GM19467 (cell line): ENCODE measurements at regions not wholly inside any gene's neighbourhood (a gene's known extent, or its start where the extent isn't known, plus 50 kb on each side); places are given as distances from the start of the nearest gene placed in this dataset.
"Not testable (repeated sequence)": the region's sequence is repeated elsewhere in the genome, so short reads cannot be mapped to it uniquely, and the experiment has no call there.

ENCODE experiments used
- ATAC-seq: cut with Tn5 transposase; IDR thresholded peaks from one replicate; pipeline ENCODE4 v1.9.1; 2021; ENCODE audit warnings: mild to moderate bottlenecking, moderate library complexity; ENCODE audit not compliant: unreplicated experiment

DNA sequence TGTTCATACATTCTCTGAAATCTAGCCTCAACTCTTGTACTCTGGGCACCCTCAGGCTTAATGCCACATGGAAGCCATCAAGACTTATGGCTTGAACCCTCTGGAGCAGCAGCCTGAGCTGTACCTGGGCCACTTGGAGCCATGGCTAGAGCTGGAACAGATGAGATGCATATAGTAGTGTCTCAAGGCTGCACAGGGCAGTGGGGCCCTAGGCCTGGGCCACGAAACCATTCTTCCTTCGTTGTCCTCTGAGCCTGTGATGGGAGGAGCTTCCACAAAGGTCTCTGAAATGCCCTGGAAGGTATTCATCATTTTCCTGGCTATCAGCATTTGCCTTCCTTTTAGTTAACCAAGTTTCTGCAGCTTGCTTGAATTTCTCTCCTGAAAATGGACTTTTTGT, 1427.2 kb upstream of the PCDH10 start:
- ATAC-seq: no peak

DNA sequence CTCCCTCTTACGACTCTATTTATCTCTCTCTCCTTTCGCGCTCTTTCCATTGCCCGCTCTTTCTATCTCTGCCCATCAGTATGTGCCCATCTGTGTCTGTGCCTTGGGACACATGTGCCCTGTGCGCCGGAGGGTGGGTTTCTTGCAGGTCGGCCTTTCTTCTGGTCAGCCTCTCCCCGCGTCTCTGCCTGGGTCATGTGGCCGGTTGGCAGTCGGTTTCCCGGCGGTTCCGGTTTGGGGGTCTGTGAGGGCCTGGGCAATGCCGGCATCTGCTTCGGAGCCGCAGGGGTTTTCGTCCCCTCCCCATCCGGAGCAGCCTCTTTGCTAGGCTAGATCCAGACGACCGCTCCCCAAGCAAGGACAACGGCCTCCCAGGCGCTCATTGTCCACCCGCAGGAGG, 1426.0 kb upstream of the PCDH10 start:
- ATAC-seq: not testable (repeated sequence)

DNA sequence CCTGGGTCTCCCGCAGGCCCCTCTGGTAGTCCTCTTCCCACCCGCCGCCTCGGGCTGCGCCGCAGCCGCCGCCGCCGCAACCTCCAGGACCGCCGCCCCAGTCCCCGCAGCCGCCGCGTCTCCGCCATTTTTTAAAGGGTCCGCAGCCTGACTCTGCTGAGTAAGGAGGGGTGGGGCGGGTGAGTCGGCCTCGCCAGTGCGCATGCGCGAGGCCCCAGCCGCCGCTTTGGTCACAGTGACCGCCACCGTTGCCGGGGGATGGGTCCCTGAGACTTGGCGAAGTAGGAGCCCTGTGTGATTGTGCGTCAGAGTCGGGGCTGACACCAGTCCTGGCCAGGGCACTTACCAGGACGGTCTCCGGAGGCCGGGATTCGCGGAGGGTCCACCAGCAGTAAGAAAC, 1424.2 kb upstream of the PCDH10 start:
- not testable (repeated sequence) for ATAC-seq

DNA sequence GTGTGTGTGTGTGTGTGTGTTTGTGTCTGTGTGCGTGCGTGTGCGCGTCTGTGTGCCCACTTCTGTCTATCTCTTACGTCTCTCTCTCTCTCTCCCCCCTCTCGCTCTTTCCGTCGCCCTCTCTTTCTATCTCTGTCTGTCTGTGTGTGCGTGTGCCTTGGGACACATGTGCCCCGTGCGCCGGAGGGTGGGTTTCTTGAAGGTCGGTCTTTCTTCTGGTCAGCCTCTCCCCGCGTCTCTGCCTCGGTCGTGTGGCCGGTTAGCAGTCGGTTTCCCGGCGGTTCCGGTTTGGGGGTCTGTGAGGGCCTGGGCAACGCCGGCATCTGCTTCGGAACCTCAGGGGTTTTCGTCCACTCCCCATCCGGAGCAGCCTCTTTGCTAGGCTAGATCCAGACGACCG, 1423.6 kb upstream of the PCDH10 start:
- ATAC-seq: not testable (repeated sequence)

DNA sequence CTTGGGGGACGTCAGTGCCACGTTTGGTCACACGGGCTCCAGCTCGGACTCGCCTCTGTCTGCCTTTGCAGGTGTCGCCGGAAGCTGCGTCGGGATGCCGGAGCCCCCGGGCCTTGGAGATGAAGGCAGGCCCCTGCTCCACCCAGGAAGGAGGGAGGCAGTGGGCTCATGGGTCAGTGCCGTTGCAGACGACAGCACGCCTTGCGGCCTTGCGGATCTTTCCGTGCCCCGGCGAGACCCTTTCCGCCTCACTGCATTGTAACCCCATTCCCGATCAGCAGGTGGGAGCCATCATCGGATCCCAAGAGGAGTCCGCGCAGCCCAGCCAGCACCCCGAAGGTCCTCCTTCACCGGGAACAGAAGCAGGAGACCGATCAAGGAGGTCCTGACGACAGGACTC, 1422.2 kb upstream of the PCDH10 start:
- ATAC-seq: not testable (repeated sequence)

DNA sequence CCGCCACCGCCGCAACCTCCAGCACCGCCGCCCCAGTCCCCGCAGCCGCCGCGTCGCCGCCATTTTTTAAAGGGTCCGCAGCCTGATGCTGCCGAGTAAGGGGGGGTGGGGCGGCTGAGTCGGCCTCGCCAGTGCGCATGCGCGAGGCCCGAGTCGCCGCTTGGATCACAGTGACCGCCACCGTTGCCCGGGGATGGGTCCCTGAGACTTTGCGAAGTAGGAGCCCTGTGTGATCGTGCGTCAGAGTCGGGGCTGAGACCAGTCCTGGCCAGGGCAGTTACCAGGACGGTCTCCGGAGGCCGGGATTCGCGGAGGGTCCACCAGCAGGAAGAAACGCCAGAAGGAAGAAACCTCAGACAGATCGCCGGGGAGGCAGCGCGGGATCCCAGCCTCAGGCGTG, 1421.7 kb upstream of the PCDH10 start:
- ATAC-seq: not testable (repeated sequence)

DNA sequence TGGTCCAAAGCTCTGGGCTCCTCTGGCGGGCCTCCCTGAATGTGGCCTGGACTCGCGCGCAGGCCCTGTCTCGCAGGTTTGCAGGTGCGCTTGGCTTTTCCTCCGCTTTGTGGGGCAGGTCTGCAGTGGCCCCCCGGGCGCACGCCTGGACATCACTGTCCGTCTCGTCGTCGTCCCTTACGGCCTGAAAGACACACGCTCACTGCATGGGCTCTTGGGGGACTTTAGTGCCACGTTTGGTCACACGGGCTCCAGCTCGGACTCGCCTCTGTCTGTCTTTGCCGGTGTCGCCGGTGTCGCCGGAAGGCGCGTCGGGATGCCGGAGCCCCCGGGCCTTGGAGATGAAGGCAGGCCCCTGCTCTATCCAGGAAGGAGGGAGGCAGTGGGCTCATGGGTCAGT, 1419.9 kb upstream of the PCDH10 start:
- not testable (repeated sequence) for ATAC-seq

DNA sequence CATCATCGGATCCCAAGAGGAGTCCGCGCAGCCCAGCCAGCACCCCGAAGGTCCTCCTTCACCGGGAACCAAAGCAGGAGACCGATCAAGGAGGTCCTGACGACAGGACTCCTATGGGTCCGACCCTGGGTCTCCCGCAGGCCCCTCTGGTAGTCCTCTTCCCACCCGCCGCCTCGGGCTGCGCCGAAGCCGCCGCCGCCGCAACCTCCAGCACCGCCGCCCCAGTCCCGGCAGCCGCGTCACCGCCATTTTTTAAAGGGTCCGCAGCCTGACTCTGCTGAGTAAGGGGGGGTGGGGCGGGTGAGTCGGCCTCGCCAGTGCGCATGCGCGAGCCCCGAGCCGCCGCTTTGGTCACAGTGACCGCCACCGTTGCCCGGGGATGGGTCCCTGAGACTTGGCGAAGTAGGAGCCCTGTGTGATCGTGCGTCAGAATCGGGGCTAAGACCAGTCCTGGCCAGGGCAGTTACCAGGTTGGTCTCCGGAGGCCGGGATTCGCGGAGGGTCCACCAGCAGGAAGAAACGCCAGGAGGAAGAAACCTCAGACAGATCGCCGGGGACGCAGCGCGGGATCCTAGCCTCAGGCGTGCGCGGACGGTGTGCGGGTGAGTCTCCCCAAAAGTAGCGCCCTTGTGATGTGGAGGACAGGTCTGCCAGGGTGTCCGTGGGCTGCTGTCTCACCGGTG, 1419.2 kb upstream of the PCDH10 start:
- ATAC-seq: not testable (repeated sequence)

DNA sequence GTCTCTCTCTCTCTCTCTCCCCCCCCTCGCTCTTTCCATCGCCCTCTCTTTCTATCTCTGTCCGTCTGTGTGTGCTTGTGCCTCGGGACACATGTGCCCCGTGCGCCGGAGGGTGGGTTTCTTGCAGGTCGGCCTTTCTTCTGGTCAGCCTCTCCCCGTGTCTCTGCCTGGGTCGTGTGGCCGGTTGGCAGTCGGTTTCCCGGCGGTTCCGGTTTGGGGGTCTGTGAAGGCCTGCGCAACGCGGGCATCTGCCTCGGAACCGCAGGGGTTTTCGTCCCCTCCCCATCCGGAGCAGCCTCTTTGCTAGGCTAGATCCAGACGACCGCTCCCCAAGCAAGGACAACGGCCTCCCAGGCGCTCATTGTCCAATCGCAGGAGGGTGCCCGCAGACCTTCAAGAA, 1418.5 kb upstream of the PCDH10 start:
- ATAC-seq: not testable (repeated sequence)

DNA sequence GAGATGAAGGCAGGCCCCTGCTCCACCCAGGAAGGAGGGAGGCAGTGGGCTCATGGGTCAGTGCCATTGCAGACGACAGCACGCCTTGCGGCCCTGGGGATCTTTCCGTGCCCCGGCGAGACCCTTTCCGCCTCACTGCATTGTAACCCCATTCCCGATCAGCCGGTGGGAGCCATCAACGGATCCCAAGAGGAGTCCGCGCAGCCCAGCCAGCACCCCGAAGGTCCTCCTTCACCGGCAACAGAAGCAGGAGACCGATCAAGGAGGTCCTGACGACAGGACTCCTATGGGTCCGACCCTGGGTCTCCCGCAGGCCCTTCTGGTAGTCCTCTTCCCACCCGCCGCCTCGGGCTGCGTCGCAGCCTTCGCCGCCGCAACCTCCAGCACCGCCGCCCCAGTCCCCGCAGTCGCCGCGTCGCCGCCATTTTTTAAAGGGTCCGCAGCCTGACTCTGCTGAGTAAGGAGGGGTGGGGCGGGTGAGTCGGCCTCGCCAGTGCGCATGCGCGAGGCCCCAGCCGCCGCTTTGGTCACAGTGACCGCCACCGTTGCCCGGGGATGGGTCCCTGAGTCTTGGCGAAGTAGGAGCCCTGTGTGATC, 1417.0 kb upstream of the PCDH10 start:
- ATAC-seq: not testable (repeated sequence)

DNA sequence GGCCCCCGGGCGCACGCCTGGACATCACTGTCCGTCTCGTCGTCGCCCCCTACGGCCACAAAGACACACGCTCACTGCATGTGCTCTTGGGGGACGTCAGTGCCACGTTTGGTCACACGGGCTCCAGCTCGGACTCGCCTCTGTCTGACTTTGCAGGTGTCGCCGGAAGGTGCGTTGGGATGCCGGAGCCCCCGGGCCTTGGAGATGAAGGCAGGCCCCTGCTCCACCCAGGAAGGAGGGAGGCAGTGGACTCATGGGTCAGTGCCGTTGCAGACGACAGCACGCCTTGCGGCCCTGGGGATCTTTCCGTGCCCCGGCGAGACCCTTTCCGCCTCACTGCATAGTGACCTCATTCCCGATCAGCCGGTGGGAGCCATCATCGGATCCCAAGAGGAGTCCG, 1414.8 kb upstream of the PCDH10 start:
- not testable (repeated sequence) for ATAC-seq

DNA sequence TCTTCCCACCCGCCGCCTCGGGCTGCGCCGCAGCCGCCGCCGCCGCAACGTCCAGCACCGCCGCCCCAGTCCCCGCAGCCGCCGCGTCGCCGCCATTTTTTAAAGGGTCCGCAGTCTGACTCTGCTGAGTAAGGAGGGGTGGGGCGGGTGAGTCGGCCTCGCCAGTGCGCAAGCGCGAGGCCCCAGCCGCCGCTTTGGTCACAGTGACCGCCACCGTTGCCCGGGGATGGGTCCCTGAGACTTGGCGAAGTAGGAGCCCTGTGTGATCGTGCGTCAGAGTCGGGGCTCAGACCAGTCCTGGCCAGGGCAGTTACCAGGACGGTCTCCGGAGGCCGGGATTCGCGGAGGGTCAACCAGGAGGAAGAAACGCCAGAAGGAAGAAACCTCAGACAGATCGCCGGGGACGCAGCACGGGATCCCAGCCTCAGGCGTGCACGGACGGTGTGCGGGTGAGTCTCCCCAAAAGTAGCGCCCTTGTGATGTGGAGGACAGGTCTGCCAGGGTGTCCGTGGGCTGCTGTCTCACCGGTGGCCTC, 1414.2 kb upstream of the PCDH10 start:
- ATAC-seq: not testable (repeated sequence)

DNA sequence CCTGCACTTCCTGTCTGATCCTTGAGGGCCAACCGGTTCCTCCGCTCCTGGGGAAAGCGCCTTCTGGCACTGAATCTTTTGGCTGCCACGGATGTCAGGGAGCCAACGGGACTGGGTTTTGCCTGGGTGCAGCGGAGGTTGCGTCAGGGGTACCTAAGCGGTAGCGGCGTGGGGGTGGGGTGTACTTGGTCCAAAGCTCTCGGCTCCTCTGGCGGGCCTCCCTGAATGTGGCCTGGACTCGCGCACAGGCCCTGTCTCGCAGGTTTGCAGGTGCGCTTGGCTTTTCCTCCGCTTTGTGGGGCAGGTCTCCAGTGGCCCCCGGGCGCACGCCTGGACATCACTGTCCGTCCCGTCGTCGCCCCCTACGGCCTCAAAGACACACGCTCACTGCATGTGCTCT, 1410.1 kb upstream of the PCDH10 start:
- not testable (repeated sequence) for ATAC-seq

DNA sequence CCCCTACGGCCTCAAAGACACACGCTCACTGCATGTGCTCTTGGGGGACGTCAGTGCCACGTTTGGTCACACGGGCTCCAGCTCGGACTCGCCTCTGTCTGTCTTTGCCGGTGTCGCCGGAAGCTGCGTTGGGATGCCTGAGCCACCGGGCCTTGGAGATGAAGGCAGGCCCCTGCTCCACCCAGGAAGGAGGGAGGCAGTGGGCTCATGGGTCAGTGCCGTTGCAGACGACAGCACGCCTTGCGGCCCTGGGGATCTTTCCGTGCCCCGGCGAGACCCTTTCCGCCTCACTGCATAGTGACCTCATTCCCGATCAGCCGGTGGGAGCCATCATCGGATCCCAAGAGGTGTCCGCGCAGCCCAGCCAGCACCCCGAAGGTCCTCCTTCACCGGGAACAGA, 1407.3 kb upstream of the PCDH10 start:
- not testable (repeated sequence) for ATAC-seq

DNA sequence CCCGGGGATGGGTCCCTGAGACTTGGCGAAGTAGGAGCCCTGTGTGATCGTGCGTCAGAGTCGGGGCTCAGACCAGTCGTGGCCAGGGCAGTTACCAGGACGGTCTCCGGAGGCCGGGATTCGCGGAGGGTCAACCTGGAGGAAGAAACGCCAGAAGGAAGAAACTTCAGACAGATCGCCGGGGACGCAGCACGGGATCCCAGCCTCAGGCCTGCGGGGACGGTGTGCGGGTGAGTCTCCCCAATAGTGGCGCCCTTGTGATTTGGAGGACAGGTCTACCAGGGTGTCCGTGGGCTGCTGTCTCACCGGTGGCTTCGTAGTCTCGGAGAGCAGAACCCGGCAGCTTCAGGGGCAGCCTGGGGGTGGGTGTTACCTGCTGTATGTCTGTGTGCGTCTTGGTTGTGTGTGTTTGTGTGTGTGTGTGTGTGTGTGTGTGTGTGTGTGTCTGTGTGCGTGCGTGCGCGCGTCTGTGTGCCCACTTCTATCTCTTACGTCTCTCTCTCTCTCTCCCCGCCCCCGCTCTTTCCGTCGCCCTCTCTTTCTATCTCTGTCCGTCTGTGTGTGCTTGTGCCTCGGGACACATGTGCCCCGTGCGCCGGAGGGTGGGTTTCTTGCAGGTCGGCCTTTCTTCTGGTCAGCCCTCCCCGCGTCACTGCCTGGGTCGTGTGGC, 1406.4 kb upstream of the PCDH10 start:
- not testable (repeated sequence) for ATAC-seq

DNA sequence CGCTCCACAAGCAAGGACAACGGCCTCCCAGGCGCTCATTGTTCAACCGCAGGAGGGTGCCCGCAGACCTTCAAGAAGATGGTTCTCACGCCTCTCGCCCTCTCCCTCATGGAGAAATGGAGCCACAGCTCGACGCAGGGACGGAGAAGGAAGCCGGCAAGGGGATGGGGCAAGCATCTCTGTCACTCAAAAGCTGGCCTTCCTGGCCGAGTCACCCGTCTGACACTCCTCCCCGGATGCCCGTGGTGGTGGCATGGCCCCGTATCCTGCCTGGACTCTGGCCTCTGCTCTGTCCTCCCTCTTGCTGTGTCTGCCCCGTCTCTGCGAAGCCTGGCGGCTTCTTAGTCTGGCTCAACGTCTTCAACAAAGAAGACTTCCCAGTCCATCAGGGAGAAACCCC, 1405.7 kb upstream of the PCDH10 start:
- ATAC-seq: not testable (repeated sequence)

DNA sequence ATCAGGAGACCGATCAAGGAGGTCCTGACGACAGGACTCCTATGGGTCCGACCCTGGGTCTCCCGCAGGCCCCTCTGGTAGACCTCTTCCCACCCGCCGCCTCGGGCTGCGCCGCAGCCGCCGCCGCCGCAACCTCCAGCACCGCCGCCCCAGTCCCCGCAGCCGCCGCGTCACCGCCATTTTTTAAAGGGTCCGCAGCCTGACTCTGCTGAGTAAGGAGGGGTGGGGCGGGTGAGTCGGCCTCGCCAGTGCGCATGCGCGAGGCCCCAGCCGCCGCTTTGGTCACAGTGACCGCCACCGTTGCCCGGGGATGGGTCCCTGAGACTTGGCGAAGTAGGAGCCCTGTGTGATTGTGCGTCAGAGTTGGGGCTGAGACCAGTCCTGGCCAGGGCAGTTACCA, 1401.9 kb upstream of the PCDH10 start:
- not testable (repeated sequence) for ATAC-seq

DNA sequence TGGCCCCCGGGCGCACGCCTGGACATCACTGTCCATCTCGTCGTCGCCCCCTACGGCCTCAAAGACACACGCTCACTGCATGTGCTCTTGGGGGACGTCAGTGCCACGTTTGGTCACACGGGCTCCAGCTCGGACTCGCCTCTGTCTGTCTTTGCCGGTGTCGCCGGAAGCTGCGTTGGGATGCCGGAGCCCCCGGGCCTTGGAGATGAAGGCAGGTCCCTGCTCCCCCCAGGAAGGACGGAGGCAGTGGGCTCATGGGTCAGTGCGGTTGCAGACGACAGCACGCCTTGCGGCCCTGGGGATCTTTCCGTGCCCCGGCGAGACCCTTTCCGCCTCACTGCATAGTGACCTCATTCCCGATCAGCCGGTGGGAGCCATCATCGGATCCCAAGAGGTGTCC, 1399.9 kb upstream of the PCDH10 start:
- not testable (repeated sequence) for ATAC-seq

DNA sequence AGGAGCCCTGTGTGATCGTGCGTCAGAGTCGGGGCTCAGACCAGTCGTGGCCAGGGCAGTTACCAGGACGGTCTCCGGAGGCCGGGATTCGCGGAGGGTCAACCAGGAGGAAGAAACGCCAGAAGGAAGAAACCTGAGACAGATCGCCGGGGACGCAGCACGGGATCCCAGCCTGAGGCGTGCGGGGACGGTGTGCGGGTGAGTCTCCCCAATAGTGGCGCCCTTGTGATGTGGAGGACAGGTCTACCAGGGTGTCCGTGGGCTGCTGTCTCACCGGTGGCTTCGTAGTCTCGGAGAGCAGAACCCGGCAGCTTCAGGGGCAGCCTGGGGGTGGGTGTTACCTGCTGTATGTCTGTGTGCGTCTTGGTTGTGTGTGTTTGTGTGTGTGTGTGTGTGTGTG, 1399.1 kb upstream of the PCDH10 start:
- ATAC-seq: not testable (repeated sequence)

DNA sequence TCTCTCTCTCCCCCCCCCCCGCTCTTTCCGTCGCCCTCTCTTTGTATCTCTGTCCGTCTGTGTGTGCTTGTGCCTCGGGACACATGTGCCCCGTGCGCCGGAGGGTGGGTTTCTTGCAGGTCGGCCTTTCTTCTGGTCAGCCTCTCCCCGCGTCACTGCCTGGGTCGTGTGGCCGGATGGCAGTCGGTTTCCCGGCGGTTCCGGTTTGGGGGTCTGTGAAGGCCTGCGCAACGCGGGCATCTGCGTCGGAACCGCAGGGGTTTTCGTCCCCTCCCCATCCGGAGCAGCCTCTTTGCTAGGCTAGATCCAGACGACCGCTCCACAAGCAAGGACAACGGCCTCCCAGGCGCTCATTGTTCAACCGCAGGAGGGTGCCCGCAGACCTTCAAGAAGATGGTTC, 1398.6 kb upstream of the PCDH10 start:
- ATAC-seq: not testable (repeated sequence)

DNA sequence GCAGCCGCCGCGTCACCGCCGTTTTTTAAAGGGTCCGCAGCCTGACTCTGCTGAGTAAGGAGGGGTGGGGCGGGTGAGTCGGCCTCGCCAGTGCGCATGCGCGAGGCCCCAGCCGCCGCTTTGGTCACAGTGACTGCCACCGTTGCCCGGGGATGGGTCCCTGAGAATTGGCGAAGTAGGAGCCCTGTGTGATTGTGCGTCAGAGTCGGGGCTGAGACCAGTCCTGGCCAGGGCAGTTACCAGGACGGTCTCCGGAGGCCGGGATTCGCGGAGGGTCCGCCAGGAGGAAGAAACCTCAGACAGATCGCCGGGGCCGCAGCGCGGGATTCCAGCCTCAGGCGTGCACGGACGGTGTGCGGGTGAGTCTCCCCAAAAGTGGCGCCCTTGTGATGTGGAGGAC, 1386.9 kb upstream of the PCDH10 start:
- not testable (repeated sequence) for ATAC-seq

DNA sequence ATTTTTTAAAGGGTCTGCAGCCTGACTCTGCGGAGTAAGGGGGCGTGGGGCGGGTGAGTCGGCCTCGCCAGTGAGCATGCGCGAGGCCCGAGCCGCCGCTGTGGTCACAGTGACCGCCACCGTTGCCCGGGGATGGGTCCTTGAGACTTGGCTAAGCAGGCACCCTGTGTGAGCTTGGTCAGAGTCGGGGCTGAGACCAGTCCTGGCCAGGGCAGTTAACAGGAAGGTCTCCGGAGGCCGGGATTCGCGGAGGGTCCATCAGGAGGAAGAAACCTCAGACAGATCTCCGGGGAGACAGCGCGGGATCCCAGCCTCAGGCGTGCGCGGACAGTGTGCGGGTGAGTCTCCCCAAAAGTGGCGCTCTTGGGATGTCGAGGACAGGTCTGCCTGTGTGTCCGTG, 1384.4 kb upstream of the PCDH10 start:
- no peak for ATAC-seq
